Stimulated activated CD8-positive, alpha-beta memory T cell treated with anti-CD3 and anti-CD28 coated beads, Interleukin-4, amount 100 ng/mL, for 1 hour (primary cell): ENCODE measurements at regions not wholly inside any gene's neighbourhood (a gene's known extent, or its start where the extent isn't known, plus 50 kb on each side); places are given as distances from the start of the nearest gene placed in this dataset.

Source experiments
- DNase-seq, 2 donors: peaks; one replicate each; pipeline ENCODE4 v3.0.0-alpha.2; 2020; ENCODE audit warnings: low read depth in 2 of 2, low spot score in 1 of 2

GRCh38 chr2:118738524-118739308 lies 108.7 kb downstream of the EN1 start:
- no peak for DNase-seq

- DNase-seq = no peak
Measured at GRCh38 chr2:118738106-118738505, 109.3 kb downstream of the EN1 start.

DNA sequence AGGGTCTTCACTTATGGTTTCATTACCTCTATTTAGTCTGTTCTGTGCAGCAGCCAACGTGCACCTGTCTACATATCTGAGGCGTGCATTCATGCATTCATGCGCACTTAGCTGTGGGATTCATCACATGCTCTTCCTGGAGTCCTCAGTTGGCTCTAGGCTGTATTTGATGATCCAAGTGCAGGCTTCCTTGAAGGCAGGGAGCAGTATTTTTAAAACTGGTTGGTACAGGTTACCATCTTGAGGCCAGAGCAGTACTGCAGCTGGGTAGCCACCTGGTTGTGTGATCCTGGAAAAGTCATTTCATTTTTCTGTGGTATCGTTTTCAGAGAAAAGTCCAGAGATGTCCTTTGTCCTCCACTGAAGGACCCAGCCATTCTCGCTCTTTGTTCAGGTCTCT lies 109.8 kb downstream of the EN1 start:
- no peak for DNase-seq

DNA sequence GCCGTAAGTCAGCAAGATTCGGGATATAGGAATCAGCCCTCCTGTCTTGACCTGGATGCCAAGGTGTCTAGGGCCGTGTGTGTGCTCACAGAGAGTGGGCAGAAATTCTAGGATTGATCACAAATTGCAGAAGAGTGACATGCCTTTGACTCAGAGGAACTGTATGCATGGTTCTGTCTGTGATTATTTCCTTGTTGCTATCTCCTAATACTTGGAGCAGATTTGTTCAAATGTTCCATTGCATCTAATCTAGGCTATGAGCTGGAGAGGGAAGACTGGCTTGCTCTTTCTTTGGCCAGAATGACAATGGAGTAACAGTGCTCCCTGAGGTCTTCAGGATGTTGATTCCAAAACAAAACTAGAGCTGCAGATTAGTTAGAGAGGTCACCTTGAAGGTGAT lies 115.0 kb downstream of the EN1 start:
- DNase-seq = no peak

- DNase-seq = no peak
Measured at GRCh38 chr2:118731413-118731812, 116.0 kb downstream of the EN1 start.

GRCh38 chr2:118730405-118730804 lies 117.0 kb downstream of the EN1 start:
- no peak for DNase-seq

DNA sequence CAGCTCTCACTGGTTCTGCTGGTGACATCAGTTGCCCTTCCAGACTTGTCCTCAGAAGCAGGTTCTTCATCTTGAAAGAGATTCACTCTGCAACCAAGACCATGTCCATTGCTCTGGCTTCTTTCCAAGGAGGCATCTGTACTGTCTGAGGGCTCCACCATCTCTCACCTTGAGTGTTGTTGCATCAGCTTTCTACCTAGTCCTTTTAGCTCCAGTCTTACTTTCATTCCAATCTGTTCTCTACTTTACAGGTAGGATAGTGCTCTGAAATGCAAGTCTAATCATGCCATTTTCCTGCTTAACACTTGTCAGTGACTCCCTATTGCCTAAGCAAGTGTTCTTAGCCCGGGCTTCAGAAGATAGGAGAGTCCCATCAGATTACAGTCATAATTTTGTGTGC lies 117.7 kb downstream of the EN1 start:
- no peak for DNase-seq

DNA sequence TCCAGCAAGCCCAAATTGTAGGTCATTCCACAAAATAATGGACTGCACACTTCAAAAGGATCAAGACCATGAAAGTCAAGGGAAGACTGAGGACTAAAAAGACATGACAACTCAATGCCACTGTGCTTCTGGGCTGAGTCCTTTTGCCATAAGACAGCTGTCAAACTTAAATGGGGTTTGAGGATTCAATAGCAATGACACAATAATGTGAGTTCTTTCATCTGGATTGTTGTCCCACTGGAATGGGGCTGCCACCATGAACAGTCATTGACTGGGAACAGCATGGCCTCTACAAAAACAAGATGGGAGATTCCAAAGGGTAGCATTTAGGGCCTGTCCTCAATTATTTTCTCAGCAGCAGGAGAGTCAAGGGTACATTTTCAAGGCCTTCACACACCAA lies 118.5 kb downstream of the EN1 start:
- no peak for DNase-seq

DNA sequence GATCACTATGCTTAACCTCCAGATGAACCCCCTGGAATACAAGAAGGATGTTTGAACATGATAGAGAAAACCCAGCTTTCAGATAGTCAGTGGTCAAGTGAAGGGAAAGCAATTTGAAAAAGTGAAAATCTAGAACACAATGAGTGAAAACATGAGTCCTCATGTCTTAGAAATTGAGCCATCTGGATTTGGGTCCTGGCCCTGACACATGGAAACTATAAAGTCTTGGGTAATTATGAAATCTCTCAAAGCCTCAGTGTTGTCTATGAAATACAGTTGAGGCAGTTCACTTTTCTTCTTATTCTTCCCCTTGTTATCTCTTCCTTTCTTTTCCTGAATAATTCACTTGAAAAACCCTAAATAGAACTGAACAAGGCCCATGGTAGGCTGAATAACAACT lies 120.6 kb downstream of the EN1 start:
- no peak for DNase-seq

- DNase-seq = no peak
Measured at GRCh38 chr2:118723394-118723793, 124.1 kb downstream of the EN1 start.

- DNase-seq = no peak
Measured at GRCh38 chr2:118722976-118723375, 124.5 kb downstream of the EN1 start.

DNA sequence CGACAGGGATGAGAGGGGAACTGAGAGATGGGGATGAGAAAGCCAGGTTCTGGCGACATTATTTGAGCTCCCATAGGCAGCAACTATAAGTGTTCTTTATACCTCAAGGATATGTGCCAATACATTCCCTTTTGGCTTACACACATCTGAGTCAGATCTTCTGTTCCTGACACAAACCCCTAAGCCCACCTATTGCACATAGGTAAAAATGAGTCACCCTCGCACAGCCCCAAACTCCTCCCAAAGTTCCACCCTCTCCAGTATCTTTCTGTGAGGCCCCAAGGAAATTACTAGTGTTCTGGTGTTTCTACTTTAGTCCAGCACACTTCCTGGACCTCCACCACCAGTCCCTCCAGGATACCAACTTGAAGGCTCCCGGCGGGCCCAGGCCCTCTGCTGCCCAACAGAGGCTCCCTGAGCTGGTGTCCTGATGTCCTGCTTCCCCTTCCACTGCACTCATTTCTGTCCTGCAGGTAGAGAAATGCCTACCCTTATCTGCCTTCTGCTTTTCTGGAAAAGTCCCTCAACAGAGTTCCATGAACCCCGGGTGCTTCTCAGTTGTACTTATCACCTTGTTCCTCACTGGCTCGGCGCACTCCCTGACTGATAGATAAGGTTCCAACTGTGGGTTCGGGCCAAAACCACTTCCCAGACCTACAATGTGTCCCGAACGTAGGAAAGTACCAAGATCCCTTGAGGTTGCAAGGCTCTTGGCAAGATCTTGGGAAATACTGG lies 125.5 kb downstream of the EN1 start:
- DNase-seq = no peak

- DNase-seq = no peak
Measured at GRCh38 chr2:118720866-118721265, 126.6 kb downstream of the EN1 start.

DNA sequence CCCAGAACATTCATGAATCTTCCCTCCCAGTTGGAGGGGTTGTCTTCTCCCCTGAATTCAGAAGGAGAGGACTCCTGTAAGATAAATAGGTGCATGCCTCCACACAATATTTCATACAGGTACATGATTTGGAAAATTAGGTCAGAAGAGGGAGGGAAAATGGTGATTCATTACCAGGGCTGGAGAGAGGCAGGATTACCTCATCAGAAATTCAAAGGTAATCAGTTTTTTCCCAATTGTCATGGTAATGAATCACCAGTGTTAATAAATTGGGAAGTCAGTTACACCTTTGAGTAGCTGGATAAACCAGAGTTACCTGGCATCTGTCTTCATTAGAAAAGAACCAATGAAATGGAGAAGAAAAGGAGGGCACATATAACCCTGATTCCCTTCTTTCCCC lies 128.5 kb downstream of the EN1 start:
- no peak for DNase-seq

GRCh38 chr2:118716102-118716501 lies 131.3 kb downstream of the EN1 start:
- no peak for DNase-seq

GRCh38 chr2:118714118-118714517 lies 133.3 kb downstream of the EN1 start:
- DNase-seq = no peak

DNA sequence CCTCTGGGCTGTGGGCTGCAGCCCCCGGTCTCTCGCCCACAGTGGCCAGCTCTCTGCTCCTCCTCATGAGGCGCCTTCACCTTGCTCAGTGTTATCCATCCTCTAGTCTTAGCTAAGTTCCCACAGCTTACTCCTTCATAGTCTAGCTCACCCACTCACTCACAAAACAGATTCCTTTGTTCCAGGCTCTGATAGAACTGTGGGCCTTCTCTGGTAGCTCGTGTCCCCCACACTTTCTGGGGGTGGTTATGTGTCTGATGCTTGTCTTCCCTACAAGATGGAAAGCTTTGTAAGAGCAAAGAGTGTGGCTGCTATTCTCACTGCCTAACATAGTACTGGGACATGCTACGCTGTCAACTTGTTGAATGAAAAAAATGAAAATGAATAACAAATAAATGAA lies 135.8 kb downstream of the EN1 start:
- DNase-seq = no peak

DNA sequence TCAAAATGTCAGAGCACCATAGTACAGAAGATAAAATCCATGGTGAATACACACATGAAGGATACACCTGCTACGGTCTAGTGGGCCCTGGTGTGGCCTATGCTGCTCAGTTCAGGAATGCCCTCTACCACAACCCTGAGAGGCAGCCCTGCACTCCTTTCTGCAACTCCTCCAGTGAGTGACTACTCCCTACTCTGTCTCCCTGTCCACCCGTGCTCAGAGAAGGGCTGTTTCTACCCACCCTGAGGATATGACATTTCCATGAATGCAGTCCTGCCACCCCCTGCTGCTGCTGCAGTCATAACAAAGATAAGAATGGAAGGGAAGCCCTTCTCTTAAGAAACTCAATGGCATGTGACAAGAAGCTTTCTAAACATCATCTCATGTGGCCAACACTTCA lies 137.0 kb downstream of the EN1 start:
- no peak for DNase-seq

DNA sequence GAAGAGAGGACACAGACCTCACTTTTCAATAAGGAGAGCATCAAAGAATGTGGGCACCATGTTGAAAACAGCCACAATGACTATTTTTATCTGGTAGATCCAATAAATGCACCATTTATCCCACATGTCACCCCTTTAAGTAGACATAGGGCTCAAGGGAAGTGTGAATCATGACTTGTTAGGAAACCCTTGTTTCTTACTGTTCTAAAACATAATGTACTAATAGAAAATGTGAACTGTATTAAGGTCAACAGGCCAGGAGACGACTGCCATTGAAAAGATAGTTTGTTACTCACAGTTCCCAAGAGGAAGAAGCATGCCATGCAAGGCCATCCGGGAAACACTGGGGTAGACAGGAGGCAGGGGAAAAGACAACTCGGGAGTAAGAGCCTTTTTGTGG lies 137.7 kb downstream of the EN1 start:
- no peak for DNase-seq

DNA sequence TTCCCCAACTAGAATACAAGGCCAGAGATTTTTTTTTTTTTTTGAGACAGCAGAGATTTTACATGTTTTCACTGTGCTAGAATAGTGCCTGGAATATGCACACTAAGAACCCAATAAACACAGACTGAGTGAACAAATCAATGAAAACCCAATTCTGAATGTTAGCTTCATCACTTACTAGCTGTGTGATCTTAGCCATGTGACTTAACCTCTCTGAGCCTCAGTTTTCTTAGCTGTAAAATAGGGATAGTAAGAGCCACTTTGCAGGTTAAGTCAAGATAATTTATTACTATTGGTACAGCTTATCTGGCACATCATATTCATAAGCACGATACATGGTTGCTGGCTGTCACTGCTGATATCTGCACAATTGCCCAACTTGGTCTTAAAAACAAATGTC lies 140.6 kb downstream of the EN1 start:
- DNase-seq = no peak

- no peak for DNase-seq
Measured at GRCh38 chr2:118706371-118706770, 141.1 kb downstream of the EN1 start.

DNA sequence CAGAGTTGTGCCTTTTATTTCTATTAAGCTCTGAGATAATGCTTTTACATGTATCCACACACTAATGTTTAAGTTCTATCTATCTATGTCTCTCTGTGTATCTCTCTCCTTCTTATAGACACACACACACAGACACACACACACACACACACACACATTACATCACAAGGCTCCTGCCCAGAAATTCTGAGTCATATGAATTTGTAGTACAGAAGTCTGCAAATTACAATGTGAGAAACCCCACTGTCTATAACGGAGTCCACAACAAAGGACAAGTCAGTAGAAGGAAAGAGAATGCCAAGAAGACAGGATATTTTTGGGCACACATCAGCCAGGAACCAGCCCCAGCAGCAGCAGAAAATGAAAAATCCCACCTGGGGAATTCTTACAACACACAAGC lies 142.4 kb downstream of the EN1 start:
- no peak for DNase-seq
